ENCODE measurements at regions not wholly inside any gene's neighbourhood (a gene's known extent, or its start where the extent isn't known, plus 50 kb on each side); places are given as distances from the start of the nearest gene placed in this dataset.

DNA sequence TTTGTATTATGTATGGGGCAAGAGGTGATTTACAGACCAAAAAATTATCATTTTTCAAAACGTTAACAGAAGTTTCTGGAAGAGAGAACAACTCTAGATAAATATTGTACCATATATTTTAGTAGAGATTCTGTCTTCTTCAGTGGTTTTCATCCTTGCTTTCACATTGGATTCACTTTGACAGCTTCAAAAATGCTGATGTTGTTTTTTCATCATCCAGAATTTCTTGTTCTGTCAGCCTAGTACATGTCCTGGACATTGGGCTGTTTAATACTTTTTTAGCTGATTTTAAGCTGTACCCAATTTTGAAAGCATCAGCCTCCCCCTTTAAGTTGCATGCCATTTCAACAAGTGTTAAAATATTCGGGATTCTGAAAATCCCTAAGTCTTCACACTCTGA lies 711.3 kb upstream of the LRATD1 start (continued):
- TF ChIP-seq, protein P1, sequence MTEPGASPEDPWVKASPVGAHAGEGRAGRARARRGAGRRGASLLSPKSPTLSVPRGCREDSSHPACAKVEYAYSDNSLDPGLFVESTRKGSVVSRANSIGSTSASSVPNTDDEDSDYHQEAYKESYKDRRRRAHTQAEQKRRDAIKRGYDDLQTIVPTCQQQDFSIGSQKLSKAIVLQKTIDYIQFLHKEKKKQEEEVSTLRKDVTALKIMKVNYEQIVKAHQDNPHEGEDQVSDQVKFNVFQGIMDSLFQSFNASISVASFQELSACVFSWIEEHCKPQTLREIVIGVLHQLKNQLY (CRISPR knock-in tag; conservative IDR thresholded peaks at IDR 0.05): no peak
- TF ChIP-seq SLC30A9 (CRISPR knock-in tag; IDR thresholded peaks at IDR 0.05): no peak
- no peak for TF ChIP-seq GABPB1 (CRISPR knock-in tag; IDR thresholded peaks at IDR 0.05)

DNA sequence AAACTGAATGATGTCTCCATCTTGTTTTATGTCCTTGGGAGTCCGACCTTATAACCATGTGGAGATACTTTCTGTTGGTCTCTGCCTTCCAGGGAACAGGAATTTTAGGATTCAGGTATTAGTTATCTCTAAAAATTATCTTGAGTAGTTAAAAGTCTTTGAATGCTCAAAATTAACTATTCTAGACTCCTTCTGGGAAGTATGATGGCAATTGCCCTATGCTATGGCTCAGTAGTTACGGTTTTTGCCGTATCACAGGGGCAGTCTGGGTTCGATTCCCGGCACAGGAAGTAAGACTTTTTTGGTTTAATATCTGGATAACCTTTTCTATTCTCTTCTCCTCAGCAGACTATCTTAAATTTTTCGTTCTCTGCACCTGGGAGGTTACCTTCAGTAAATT lies 708.7 kb upstream of the LRATD1 start:
- intact Hi-C loops (cut with micrococcal nuclease): no loop called here
- H3K79me2 ChIP-seq (ENCODE audit: control insufficient read depth, insufficient read depth, low read length): no peaks in the 10 kb centered on the region
- H4K20me1 ChIP-seq (replicated peaks; ENCODE audit: control insufficient read depth, insufficient read depth, low read length): no peaks in the 10 kb centered on the region
- FAIRE-seq (no peak), DNase-seq (ENCODE audit: extremely low read depth in 1 of 4, low spot score in 3 of 4) (no peak), ATAC-seq (no peak)
- no peak overlapping the region for H3K4me2 ChIP-seq (ENCODE audit: insufficient read depth, low read length)
- WGBS (ENCODE audit: insufficient coverage, low coverage, missing lambda C conversion rate): 1% methylated on average over 6 of the region's 6 CpGs
- ChIA-PET POLR2A (no interaction called here), CTCF (ENCODE audit: low intra/inter-chr PET ratio) (no interaction called here)
- no TSS peak for BruUV-seq (replicated peaks)
- H3K9me3 ChIP-seq (replicated peaks; ENCODE audit: control insufficient read depth, insufficient read depth, low read depth, low read length): no peaks in the 10 kb centered on the region
- no peaks in the 10 kb centered on the region for H3K27me3 ChIP-seq (ENCODE audit: control insufficient read depth in 2 of 2, insufficient read depth in 2 of 2, low read length in 2 of 2)
- in situ Hi-C loops (cut with MboI): no loop called here
- H2AFZ ChIP-seq (ENCODE audit: low read depth, low read length): no peak overlapping the region
- H3K9me1 ChIP-seq (ENCODE audit: control insufficient read depth, insufficient read depth, low read length): no peaks in the 10 kb centered on the region
- H3K27ac ChIP-seq (ENCODE audit: extremely low read depth, low read depth, low read length): no peak overlapping the region
- H3K4me3 ChIP-seq: no peak overlapping the region
- no peaks in the 10 kb centered on the region for H3K4me1 ChIP-seq (replicated peaks in 1 of 2; ENCODE audit: control insufficient read depth in 2 of 2, insufficient read depth in 2 of 2, low read length in 2 of 2)
- H3K36me3 ChIP-seq (ENCODE audit: control insufficient read depth, insufficient read depth, low read length): no peaks in the 10 kb centered on the region
- H3K9ac ChIP-seq (ENCODE audit: insufficient read depth in 1 of 2, low read depth in 2 of 2, low read length in 2 of 2): no peak overlapping the region
- TF ChIP-seq GABPB2 (CRISPR knock-in tag; conservative IDR thresholded peaks at IDR 0.05) (no peak), SPI1 (IDR thresholded peaks at IDR 0.05; ENCODE audit: borderline replicate concordance, low read depth, low read length) (no peak), CXXC5 (CRISPR knock-in tag; IDR thresholded peaks at IDR 0.05) (no peak), WHSC1 (IDR thresholded peaks at IDR 0.05; ENCODE audit: low read length) (no peak), KDM5B (IDR thresholded peaks at IDR 0.05; ENCODE audit: insufficient replicate concordance, low read depth, low read length) (no peak), GABPA (tag; conservative IDR thresholded peaks at IDR 0.05; ENCODE audit: low read depth) (no peak), NFE2 (IDR thresholded peaks at IDR 0.05; ENCODE audit: low read depth) (no peak), BACH1 (tag; IDR thresholded peaks at IDR 0.05) (no peak), SRSF3 (IDR thresholded peaks at IDR 0.05; ENCODE audit: insufficient read depth, low read length) (no peak), RBM15 (IDR thresholded peaks at IDR 0.05; ENCODE audit: insufficient read depth, low read length) (no peak), PURB (CRISPR knock-in tag; IDR thresholded peaks at IDR 0.05; ENCODE audit: low read depth) (no peak)
- TF ChIP-seq, protein P2, sequence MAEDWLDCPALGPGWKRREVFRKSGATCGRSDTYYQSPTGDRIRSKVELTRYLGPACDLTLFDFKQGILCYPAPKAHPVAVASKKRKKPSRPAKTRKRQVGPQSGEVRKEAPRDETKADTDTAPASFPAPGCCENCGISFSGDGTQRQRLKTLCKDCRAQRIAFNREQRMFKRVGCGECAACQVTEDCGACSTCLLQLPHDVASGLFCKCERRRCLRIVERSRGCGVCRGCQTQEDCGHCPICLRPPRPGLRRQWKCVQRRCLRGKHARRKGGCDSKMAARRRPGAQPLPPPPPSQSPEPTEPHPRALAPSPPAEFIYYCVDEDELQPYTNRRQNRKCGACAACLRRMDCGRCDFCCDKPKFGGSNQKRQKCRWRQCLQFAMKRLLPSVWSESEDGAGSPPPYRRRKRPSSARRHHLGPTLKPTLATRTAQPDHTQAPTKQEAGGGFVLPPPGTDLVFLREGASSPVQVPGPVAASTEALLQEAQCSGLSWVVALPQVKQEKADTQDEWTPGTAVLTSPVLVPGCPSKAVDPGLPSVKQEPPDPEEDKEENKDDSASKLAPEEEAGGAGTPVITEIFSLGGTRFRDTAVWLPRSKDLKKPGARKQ (CRISPR knock-in tag; IDR thresholded peaks at IDR 0.05): no peak
- TF ChIP-seq, protein P3, sequence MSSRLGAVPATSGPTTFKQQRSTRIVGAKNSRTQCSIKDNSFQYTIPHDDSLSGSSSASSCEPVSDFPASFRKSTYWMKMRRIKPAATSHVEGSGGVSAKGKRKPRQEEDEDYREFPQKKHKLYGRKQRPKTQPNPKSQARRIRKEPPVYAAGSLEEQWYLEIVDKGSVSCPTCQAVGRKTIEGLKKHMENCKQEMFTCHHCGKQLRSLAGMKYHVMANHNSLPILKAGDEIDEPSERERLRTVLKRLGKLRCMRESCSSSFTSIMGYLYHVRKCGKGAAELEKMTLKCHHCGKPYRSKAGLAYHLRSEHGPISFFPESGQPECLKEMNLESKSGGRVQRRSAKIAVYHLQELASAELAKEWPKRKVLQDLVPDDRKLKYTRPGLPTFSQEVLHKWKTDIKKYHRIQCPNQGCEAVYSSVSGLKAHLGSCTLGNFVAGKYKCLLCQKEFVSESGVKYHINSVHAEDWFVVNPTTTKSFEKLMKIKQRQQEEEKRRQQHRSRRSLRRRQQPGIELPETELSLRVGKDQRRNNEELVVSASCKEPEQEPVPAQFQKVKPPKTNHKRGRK (tag; IDR thresholded peaks at IDR 0.05): no peak
